Esophagus muscularis mucosa (tissue), 4 donors: ENCODE measurements at regions not wholly inside any gene's neighbourhood (a gene's known extent, or its start where the extent isn't known, plus 50 kb on each side); places are given as distances from the start of the nearest gene placed in this dataset.

Experiments used
- DNase-seq: peaks from one replicate; pipeline ENCODE4 v3.0.0-alpha.2; 2017; ENCODE audit errors: extremely low spot score
- H3K27ac ChIP-seq, 4 donors: fragments of 200-600 bp; sonication (generic); replicated peaks in 1 of 4; 1 replicate in 3 of 4; 2 replicates in 1 of 4; pipeline ENCODE4 v1.5.1; 2016 to 2019; ENCODE audit warnings: mild to moderate bottlenecking in 1 of 4
- H3K27me3 ChIP-seq, 4 donors: fragments of 200-600 bp; sonication (generic); one replicate each; pipeline versions ENCODE4 v1.5.1 to v1.6.0; 2016 to 2019
- H3K36me3 ChIP-seq, 4 donors: fragments of 200-600 bp; sonication (generic); one replicate each; pipeline ENCODE4 v1.5.1; 2016 to 2019
- H3K4me1 ChIP-seq, 4 donors: fragments of 200-600 bp; sonication (generic); one replicate each; pipeline ENCODE4 v1.5.1; 2016 to 2019
- H3K4me3 ChIP-seq, 4 donors: fragments of 200-600 bp; sonication (generic); 1 replicate in 2 of 4; 2 replicates in 2 of 4; pipeline ENCODE4 v1.5.1; 2016 to 2019; ENCODE audit warnings: mild to moderate bottlenecking in 4 of 4, moderate library complexity in 1 of 4
- H3K9me3 ChIP-seq, 4 donors: fragments of 200-600 bp; sonication (generic); 1 replicate in 3 of 4; 2 replicates in 1 of 4; pipeline ENCODE4 v1.5.1; 2016 to 2019
- EP300 ChIP-seq: sonication (generic); formaldehyde crosslinking; IDR thresholded peaks from one replicate; pipeline ENCODE4 v1.6.1; 2017; ENCODE audit warnings: antibody characterized with exemption
- POLR2A ChIP-seq: fragments of 450-650 bp; IDR thresholded peaks from one replicate; pipeline ENCODE4 v1.6.1; 2017; ENCODE audit warnings: antibody characterized with exemption, moderate library complexity, mild to moderate bottlenecking, low read depth
- POLR2AphosphoS5 ChIP-seq, 2 donors: sonication (generic); formaldehyde crosslinking; IDR thresholded peaks; one replicate each; pipeline ENCODE4 v1.6.1; 2017; ENCODE audit warnings: antibody characterized with exemption in 2 of 2
- WGBS: methylation state at CpG from one replicate; pipeline ENCODE4 v1.1.5; 2018; 5-methylcytosine and 5-hydroxymethylcytosine counted together
- intact Hi-C: fragments of 100-400 bp; cut with DNase I; formaldehyde crosslinking; loops from one replicate; pipeline ENCODE4 v1.15.1; 2023
- TF ChIP-seq, protein P1 (sequence below), 3 experiments: fragments of 200-600 bp in 2 of 3; fragments of 450-650 bp in 1 of 3; sonication (generic) in 2 of 3; IDR thresholded peaks; one replicate each; pipeline ENCODE4 v1.5.1; 2017 to 2019; ENCODE audit warnings: antibody characterized with exemption in 3 of 3, mild to moderate bottlenecking in 2 of 3, moderate library complexity in 1 of 3

DNA sequence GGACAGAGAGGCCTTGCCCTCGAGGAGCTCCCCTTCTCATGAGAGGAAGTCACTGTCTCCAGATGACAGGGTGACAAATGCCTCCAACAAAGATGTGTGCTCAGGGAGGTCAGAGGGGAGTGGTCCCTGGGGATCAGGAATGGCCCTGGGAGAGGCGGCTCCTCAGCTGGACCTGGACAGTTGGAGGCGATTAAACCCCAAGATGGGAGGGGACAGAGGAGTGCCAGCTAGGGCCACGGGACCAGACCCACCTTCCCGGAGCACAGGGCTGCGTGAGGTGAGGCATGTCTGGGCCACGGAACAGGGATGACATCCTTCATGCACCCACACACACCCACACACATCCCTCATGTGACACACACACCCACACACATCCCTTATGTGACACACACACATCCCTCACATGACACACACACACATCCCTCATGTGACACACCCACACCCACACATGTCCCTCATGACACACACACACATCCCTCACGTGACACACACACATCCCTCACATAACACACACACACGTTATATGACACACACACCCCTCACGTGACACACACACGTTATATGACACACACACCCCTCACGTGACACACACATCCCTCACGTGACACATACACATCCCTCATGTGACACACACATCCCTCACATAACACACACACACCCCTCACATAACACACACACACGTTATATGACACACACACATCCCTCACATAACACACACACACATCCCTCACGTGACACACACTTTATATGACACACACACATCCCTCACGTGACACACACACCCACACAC lies 57.4 kb upstream of the SLCO4A1 start:
- no peak for DNase-seq

DNA sequence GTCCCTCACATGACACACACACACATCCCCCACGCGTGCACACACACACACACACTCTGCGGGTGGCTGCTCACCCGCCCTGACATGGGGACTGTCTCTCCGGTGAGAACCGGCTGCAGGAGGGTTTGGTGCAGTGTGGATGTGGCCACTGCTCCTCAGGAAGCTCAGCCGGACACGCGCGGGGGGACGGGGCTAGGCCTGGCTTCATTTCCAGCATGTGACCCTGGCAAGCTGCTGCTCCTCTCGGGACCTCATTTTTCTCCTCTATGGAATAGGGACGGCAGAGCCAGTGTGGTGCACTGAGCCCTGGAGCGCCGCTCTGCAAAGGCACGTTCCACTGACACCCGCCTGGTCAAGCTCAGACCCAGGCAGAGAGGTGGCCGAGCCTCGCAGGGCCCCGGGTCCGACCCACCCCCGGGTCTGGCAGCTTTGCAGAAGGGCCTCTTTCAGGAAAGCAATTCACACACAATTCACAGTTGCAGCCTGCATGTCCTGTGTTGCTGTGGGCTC lies 56.8 kb upstream of the SLCO4A1 start:
- intact Hi-C loops = no loop called here
- no peak for TF ChIP-seq POLR2A
- TF ChIP-seq POLR2AphosphoS5 (IDR thresholded peaks at IDR 0.05) = no peak
- 76% methylated on average over 8 of the region's 22 CpGs for WGBS
- Histone ChIP-seq H3K9me3 (no peaks in the 10 kb centered on the region), H3K4me3 (no peak overlapping the region), H3K4me1 (peaks cover 5 to 41% (median 36%) of the 10 kb centered on the region in 4 donors), H3K36me3 (no peaks in the 10 kb centered on the region), H3K27ac (no peak overlapping the region), H3K27me3 (peaks cover 0 to 88% (median 26%) of the 10 kb centered on the region in 4 donors)
- no peak for DNase-seq

More for the DNA sequence above, 57.4 kb upstream of the SLCO4A1 start:
- H3K27ac ChIP-seq = no peak overlapping the region
- peaks cover 0 to 88% (median 31%) of the 10 kb centered on the region in 4 donors for H3K27me3 ChIP-seq
- H3K36me3 ChIP-seq = no peaks in the 10 kb centered on the region
- no peaks in the 10 kb centered on the region for H3K9me3 ChIP-seq
- 63% methylated on average over 13 of the region's 16 CpGs for WGBS
- H3K4me3 ChIP-seq = no peak overlapping the region
- TF ChIP-seq POLR2A = no peak
- no peak for TF ChIP-seq POLR2AphosphoS5 (IDR thresholded peaks at IDR 0.05)
- TF ChIP-seq EP300 = no peak
- TF ChIP-seq, protein P1, sequence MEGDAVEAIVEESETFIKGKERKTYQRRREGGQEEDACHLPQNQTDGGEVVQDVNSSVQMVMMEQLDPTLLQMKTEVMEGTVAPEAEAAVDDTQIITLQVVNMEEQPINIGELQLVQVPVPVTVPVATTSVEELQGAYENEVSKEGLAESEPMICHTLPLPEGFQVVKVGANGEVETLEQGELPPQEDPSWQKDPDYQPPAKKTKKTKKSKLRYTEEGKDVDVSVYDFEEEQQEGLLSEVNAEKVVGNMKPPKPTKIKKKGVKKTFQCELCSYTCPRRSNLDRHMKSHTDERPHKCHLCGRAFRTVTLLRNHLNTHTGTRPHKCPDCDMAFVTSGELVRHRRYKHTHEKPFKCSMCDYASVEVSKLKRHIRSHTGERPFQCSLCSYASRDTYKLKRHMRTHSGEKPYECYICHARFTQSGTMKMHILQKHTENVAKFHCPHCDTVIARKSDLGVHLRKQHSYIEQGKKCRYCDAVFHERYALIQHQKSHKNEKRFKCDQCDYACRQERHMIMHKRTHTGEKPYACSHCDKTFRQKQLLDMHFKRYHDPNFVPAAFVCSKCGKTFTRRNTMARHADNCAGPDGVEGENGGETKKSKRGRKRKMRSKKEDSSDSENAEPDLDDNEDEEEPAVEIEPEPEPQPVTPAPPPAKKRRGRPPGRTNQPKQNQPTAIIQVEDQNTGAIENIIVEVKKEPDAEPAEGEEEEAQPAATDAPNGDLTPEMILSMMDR (IDR thresholded peaks at IDR 0.05) = no peak
- peaks cover 5 to 39% (median 35%) of the 10 kb centered on the region in 4 donors for H3K4me1 ChIP-seq
- intact Hi-C loops = no loop called here

DNA sequence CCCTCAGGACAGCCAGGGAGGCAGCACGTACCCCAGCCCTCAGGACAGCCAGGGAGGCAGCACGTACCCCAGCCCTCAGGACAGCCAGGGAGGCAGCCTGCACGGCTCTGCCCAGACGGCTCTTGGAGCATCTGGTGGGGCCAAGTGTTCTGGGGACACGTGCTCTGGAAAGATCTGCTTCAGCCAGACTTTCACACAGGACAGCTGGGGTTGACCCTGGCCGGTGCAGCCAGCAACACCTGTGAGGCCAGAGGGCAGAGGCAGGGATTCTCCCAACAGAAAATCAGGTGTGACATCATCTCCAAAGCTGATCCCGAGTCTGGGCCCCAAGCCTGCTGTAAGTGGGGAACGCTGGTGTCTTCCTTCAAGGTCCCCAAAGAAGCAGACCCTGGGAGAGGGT lies 55.5 kb upstream of the SLCO4A1 start:
- H3K9me3 ChIP-seq = no peaks in the 10 kb centered on the region
- 53% methylated on average over 4 of the region's 8 CpGs for WGBS
- no peaks in the 10 kb centered on the region for H3K36me3 ChIP-seq
- H3K4me1 ChIP-seq = peaks cover 5 to 30% (median 25%) of the 10 kb centered on the region in 4 donors
- intact Hi-C loops = no loop called here
- no peak for DNase-seq
- TF ChIP-seq, protein P1 (IDR thresholded peaks at IDR 0.05) = no peak
- no peak for TF ChIP-seq POLR2AphosphoS5 (IDR thresholded peaks at IDR 0.05)
- TF ChIP-seq EP300 = no peak
- TF ChIP-seq POLR2A = no peak
- H3K27me3 ChIP-seq = peaks cover 0 to 88% (median 14%) of the 10 kb centered on the region in 4 donors
- H3K27ac ChIP-seq = no peak overlapping the region
- no peak overlapping the region for H3K4me3 ChIP-seq

DNA sequence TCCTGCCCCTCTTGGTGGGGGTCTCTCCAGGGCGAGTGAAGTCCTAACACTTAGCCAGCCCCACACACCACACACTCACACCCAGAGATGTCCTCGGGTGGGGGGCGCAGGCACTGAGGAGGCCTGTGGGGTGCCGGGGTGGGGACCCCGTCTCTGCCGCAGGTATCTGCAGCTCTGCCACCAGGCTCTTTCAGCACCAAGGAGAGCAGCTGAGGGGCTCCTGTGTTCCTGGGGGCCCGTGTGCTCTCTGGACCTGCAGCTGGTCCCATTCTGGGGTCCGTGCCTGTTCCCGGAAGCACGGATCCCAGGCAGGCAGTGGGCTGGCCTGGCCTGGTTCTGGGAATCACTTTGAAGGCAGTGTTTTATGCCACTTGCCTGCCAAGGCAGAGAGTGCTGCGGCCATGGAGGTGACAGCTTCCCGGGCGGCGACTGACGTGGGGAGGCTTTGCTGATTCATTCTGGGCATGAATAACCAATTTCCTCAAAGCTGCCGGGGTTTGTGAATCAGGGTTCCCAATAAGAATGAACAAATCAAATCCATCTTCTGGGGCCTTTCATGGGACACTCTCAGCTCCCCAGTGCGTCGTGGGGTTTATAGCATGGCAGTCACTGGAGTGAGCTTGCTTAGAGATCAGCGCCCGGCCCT lies 54.4 kb upstream of the SLCO4A1 start:
- no peak for TF ChIP-seq EP300
- TF ChIP-seq POLR2A = no peak
- TF ChIP-seq POLR2AphosphoS5 (IDR thresholded peaks at IDR 0.05) = no peak
- TF ChIP-seq, protein P1 (IDR thresholded peaks at IDR 0.05) = no peak
- H3K27me3 ChIP-seq = peaks cover 0 to 88% (median 13%) of the 10 kb centered on the region in 4 donors
- H3K9me3 ChIP-seq = no peaks in the 10 kb centered on the region
- intact Hi-C loops = no loop called here
- H3K36me3 ChIP-seq = no peaks in the 10 kb centered on the region
- H3K4me3 ChIP-seq = no peak overlapping the region
- H3K4me1 ChIP-seq = peaks cover 0 to 19% (median 14%) of the 10 kb centered on the region in 4 donors
- 45% methylated on average over 14 of the region's 20 CpGs for WGBS
- no peak for DNase-seq
- no peak overlapping the region for H3K27ac ChIP-seq
